Tibial nerve (tissue), 4 donors: ENCODE measurements at regions not wholly inside any gene's neighbourhood (a gene's known extent, or its start where the extent isn't known, plus 50 kb on each side); places are given as distances from the start of the nearest gene placed in this dataset.

Experiments used
- DNase-seq, 2 donors: peaks; one replicate each; pipeline ENCODE4 v3.0.0-alpha.2; 2019; ENCODE audit warnings: low spot score in 2 of 2
- H3K27ac ChIP-seq, 4 donors: fragments of 200-600 bp; sonication (generic) in 3 of 4; one replicate each; pipeline ENCODE4 v1.5.1; 2017 to 2019; ENCODE audit warnings: mild to moderate bottlenecking in 1 of 4
- H3K27me3 ChIP-seq, 2 donors: fragments of 200-600 bp; sonication (generic) in 1 of 2; one replicate each; pipeline versions ENCODE4 v1.5.1 to v1.6.0; 2017 to 2019
- H3K36me3 ChIP-seq, 3 donors: fragments of 200-600 bp; sonication (generic); one replicate each; pipeline ENCODE4 v1.5.1; 2018 to 2019
- H3K4me1 ChIP-seq, 4 donors: fragments of 200-600 bp; sonication (generic) in 3 of 4; one replicate each; pipeline ENCODE4 v1.5.1; 2017 to 2019
- H3K4me3 ChIP-seq, 4 donors: fragments of 200-600 bp; sonication (generic) in 3 of 4; one replicate each; pipeline ENCODE4 v1.5.1; 2017 to 2019; ENCODE audit warnings: mild to moderate bottlenecking in 1 of 4, moderate library complexity in 1 of 4
- H3K9me3 ChIP-seq, 4 donors: fragments of 200-600 bp; sonication (generic) in 3 of 4; one replicate each; pipeline ENCODE4 v1.5.1; 2017 to 2019
- CTCF ChIP-seq, 5 experiments: fragments of 200-600 bp in 3 of 5; fragments of 450-650 bp in 2 of 5; sonication (generic) in 3 of 5; IDR thresholded peaks; one replicate each; pipeline ENCODE4 v1.5.1; 2016 to 2019; ENCODE audit warnings: antibody characterized with exemption in 5 of 5, mild to moderate bottlenecking in 3 of 5, moderate library complexity in 2 of 5
- EP300 ChIP-seq, 2 donors: sonication (generic); formaldehyde crosslinking; IDR thresholded peaks; one replicate each; pipeline ENCODE4 v1.6.1; 2017; ENCODE audit warnings: antibody characterized with exemption in 2 of 2, mild to moderate bottlenecking in 1 of 2
- POLR2A ChIP-seq, 2 donors: fragments of 450-650 bp; IDR thresholded peaks; one replicate each; pipeline ENCODE4 v1.6.1; 2017; ENCODE audit warnings: antibody characterized with exemption in 2 of 2, mild to moderate bottlenecking in 2 of 2, moderate library complexity in 2 of 2
- WGBS, 2 donors: methylation state at CpG; one replicate each; pipeline ENCODE4 v1.1.5; 2018; 5-methylcytosine and 5-hydroxymethylcytosine counted together

GRCh38 chr4:104966349-104967033 lies 180.2 kb upstream of the TET2 start:
- Histone ChIP-seq H3K9me3 (peaks cover 0 to 3% (median 0%) of the 10 kb centered on the region in 4 donors), H3K4me1 (peaks cover 0 to 5% (median 0%) of the 10 kb centered on the region in 4 donors), H3K27me3 (no peaks in the 10 kb centered on the region), H3K4me3 (no peak overlapping the region), H3K36me3 (no peaks in the 10 kb centered on the region), H3K27ac (peak overlapping the region in 1 of 4 donors; percentile 39)
- peak in 1 of 2 donors; percentile 35 for DNase-seq
- 48 to 52% methylated on average over 3 of the region's 3 CpGs for WGBS, 2 donors
- TF ChIP-seq EP300 (IDR thresholded peaks at IDR 0.05), result no peak
- TF ChIP-seq CTCF (IDR thresholded peaks at IDR 0.05), result no peak

- DNase-seq, result no peak
- Histone ChIP-seq H3K36me3 (no peaks in the 10 kb centered on the region), H3K27ac (peak overlapping the region in 1 of 4 donors; percentile 39), H3K4me3 (no peak overlapping the region), H3K4me1 (peaks cover 0 to 5% (median 0%) of the 10 kb centered on the region in 4 donors), H3K27me3 (no peaks in the 10 kb centered on the region), H3K9me3 (no peaks in the 10 kb centered on the region)
- TF ChIP-seq POLR2A (IDR thresholded peaks at IDR 0.05), result no peak
- no peak for TF ChIP-seq CTCF (IDR thresholded peaks at IDR 0.05)
- TF ChIP-seq EP300 (IDR thresholded peaks at IDR 0.05), result no peak
- 49 to 53% methylated on average over 3 of the region's 3 CpGs for WGBS, 2 donors
Observed at GRCh38 chr4:104967034-104967401, 179.7 kb upstream of the TET2 start.

GRCh38 chr4:104969394-104970082 lies 177.1 kb upstream of the TET2 start:
- WGBS, 2 donors, result 72 to 75% methylated on average over 3 of the region's 3 CpGs
- H3K4me3 ChIP-seq, result no peak overlapping the region
- no peaks in the 10 kb centered on the region for H3K36me3 ChIP-seq
- no peaks in the 10 kb centered on the region for H3K9me3 ChIP-seq
- no peak for DNase-seq
- TF ChIP-seq POLR2A (IDR thresholded peaks at IDR 0.05) (no peak), CTCF (IDR thresholded peaks at IDR 0.05) (no peak)
- H3K4me1 ChIP-seq, result peaks cover 0 to 5% (median 0%) of the 10 kb centered on the region in 4 donors
- peak overlapping the region in 1 of 4 donors; percentile 7 for H3K27ac ChIP-seq
- H3K27me3 ChIP-seq, result no peaks in the 10 kb centered on the region

- H3K27me3 ChIP-seq, result no peaks in the 10 kb centered on the region
- H3K9me3 ChIP-seq, result no peaks in the 10 kb centered on the region
- WGBS, 2 donors, result 67 to 77% methylated on average over 2 of the region's 2 CpGs
Observed at GRCh38 chr4:104971462-104971861, 175.2 kb upstream of the TET2 start.

More at GRCh38 chr4:104971462-104971861, 175.2 kb upstream of the TET2 start:
- H3K4me3 ChIP-seq, result no peak overlapping the region
- H3K4me1 ChIP-seq, result no peaks in the 10 kb centered on the region
- H3K27ac ChIP-seq, result no peak overlapping the region
- TF ChIP-seq CTCF (IDR thresholded peaks at IDR 0.05) (no peak), EP300 (IDR thresholded peaks at IDR 0.05) (no peak), POLR2A (IDR thresholded peaks at IDR 0.05) (no peak)
- H3K36me3 ChIP-seq, result no peaks in the 10 kb centered on the region
- DNase-seq, result no peak
